Lower leg skin (tissue), 4 donors: ENCODE measurements at regions not wholly inside any gene's neighbourhood (a gene's known extent, or its start where the extent isn't known, plus 50 kb on each side); places are given as distances from the start of the nearest gene placed in this dataset.

Experiments used
- DNase-seq, 2 donors: peaks; one replicate each; pipeline ENCODE4 v3.0.0-alpha.2; 2019; ENCODE audit warnings: low spot score in 2 of 2
- H3K4me3 ChIP-seq: fragments of 200-600 bp; sonication (generic); 2 replicates; pipeline ENCODE4 v1.5.1; 2017; ENCODE audit warnings: mild to moderate bottlenecking, low read depth; ENCODE audit not compliant: poor library complexity, severe bottlenecking
- POLR2A ChIP-seq, 2 donors: fragments of 450-650 bp; IDR thresholded peaks; one replicate each; pipeline ENCODE4 v1.6.1; 2016 to 2017; ENCODE audit warnings: antibody characterized with exemption in 2 of 2, mild to moderate bottlenecking in 1 of 2, moderate library complexity in 1 of 2
- WGBS, 2 donors: methylation state at CpG; one replicate each; pipeline ENCODE4 v1.1.5; 2018; 5-methylcytosine and 5-hydroxymethylcytosine counted together
- intact Hi-C: fragments of 100-400 bp; cut with DNase I; formaldehyde crosslinking; loops from one replicate; pipeline ENCODE4 v1.15.0; 2023; ENCODE audit warnings: low total_unique reads
- TF ChIP-seq, protein P1 (sequence below), 3 donors: fragments of 450-650 bp; IDR thresholded peaks; one replicate each; pipeline ENCODE4 v1.5.1; 2016; ENCODE audit warnings: antibody characterized with exemption in 3 of 3, mild to moderate bottlenecking in 3 of 3, moderate library complexity in 2 of 3

DNA sequence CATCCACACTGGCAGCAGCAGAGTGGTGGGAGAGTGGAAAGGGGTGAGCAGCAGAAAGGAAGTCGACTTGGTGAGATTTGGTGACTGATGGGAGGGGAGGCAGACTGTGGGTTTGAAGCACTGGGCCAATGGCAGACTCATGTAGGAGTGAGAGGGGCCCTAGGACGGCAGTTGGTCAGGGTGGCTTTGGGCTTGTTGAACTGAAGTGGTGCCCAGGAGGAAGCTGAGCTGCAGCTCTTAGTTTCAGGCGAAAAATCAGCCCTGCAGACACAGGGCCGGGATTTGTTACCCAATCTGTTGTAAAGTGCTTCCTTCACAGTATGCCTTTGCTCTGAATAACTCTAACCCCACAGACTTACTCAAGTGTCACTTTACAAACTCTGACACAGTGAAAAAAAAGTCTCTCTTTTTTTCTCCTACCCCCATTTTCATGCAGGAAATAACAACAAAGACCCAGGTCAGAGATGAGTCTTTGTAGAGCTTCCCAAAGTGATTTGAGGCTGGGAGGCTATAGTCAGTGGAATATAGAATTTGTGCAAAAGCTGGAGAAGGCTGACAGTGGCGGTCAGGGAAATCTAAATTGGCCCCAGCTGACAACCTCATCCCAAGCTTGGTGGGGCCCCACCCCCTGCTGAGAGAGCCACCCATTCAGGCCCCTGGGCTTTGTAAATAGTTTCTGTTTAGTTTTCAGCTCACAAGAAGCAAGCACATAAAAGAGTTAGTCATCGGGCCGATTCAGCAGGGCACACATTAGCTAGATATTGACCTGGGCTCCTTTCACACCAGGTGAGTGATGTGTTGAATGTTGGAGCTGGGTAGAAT lies 226.9 kb downstream of the VAPA start:
- TF ChIP-seq POLR2A (IDR thresholded peaks at IDR 0.05): no peak
- TF ChIP-seq, protein P1, sequence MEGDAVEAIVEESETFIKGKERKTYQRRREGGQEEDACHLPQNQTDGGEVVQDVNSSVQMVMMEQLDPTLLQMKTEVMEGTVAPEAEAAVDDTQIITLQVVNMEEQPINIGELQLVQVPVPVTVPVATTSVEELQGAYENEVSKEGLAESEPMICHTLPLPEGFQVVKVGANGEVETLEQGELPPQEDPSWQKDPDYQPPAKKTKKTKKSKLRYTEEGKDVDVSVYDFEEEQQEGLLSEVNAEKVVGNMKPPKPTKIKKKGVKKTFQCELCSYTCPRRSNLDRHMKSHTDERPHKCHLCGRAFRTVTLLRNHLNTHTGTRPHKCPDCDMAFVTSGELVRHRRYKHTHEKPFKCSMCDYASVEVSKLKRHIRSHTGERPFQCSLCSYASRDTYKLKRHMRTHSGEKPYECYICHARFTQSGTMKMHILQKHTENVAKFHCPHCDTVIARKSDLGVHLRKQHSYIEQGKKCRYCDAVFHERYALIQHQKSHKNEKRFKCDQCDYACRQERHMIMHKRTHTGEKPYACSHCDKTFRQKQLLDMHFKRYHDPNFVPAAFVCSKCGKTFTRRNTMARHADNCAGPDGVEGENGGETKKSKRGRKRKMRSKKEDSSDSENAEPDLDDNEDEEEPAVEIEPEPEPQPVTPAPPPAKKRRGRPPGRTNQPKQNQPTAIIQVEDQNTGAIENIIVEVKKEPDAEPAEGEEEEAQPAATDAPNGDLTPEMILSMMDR (IDR thresholded peaks at IDR 0.05): no peak
- 49 to 50% methylated on average over 7 of the region's 7 CpGs for WGBS, 2 donors
- H3K4me3 ChIP-seq: no peak overlapping the region
- intact Hi-C loops: no loop called here
- peak in 1 of 2 donors; percentile 46 for DNase-seq

DNA sequence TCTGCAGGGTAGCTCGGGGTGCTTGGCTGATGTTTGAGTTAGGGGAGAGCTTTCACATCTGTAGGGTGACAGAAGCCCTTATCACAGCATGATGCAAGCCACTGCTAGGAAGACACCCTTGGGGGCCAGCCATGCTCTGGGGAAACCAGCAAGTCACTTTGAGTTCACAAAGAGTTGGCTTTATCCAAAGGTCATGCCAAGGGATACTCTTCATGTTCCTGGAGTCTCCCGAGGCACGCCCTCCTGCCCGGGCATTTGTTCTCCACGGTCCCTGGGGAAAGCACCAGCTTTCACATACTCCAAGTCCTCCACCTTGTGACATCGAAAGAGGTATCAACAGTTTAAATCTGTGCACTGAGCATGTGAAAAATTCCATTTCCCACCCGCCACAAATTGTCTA lies 227.7 kb downstream of the VAPA start:
- WGBS, 2 donors: 86 to 89% methylated on average over 7 of the region's 7 CpGs
- no peak overlapping the region for H3K4me3 ChIP-seq
- TF ChIP-seq, protein P1 (IDR thresholded peaks at IDR 0.05): no peak
- TF ChIP-seq POLR2A (IDR thresholded peaks at IDR 0.05): no peak
- intact Hi-C loops: no loop called here
- peak in 1 of 2 donors; percentile 77 for DNase-seq

DNA sequence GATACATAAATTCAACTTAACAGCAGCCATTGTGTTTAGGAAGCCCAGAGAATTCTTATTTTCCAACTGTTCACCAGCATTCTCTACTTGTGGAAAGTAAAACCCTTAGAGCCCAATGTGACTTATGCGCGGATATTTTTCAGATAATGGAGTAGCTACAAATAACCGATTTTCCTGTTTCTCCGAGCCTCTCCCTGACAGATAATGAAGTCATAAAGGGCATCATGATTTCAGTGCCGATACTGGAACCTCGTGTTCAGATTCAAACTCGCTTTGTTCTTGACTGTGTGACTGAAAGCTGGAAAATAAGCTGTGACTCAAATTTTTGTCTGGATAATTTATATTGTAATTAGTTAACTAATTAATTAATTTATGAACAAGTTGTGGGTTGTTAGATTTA lies 228.2 kb downstream of the VAPA start:
- intact Hi-C loops: no loop called here
- no peak for DNase-seq
- WGBS, 2 donors: 69 to 73% methylated on average over 7 of the region's 7 CpGs
- no peak overlapping the region for H3K4me3 ChIP-seq
- TF ChIP-seq, protein P1 (IDR thresholded peaks at IDR 0.05): no peak
- TF ChIP-seq POLR2A (IDR thresholded peaks at IDR 0.05): no peak

DNA sequence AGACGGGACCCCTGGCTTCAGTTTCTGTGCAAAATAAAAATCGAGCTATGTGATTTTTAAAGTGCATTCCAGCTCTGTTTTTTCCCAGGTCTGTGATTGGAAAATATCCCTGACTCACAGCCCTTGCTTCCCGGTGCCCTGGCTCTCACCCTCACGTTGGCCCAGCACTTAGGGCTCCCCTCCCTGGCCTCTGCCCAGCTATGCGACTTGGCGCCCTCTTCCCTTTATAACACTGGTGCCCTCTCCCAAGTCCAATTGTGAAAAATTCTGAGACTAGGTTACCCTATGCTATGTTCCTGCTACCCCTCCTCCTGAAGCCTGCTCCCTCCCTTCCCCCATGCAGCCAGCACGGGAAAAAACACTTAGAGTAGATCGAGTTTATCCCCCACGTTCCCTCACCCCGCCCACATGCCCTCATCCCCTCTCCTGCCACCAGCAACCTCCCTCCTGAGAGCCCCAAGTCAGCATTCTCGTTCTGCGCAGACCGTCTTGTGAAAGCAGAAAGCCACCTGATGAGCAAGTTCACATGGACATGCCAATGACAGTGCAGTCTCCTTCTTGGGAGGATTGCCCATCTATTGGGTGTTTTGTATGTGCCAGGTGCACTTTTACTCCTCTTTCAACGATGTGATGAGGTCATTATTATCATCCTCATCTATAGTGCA lies 228.8 kb downstream of the VAPA start:
- intact Hi-C loops: no loop called here
- peak in 1 of 2 donors; percentile 78 for DNase-seq
- no peak overlapping the region for H3K4me3 ChIP-seq
- 48 to 51% methylated on average over 13 of the region's 14 CpGs for WGBS, 2 donors
- TF ChIP-seq, protein P1 (IDR thresholded peaks at IDR 0.05): no peak
- no peak for TF ChIP-seq POLR2A (IDR thresholded peaks at IDR 0.05)

DNA sequence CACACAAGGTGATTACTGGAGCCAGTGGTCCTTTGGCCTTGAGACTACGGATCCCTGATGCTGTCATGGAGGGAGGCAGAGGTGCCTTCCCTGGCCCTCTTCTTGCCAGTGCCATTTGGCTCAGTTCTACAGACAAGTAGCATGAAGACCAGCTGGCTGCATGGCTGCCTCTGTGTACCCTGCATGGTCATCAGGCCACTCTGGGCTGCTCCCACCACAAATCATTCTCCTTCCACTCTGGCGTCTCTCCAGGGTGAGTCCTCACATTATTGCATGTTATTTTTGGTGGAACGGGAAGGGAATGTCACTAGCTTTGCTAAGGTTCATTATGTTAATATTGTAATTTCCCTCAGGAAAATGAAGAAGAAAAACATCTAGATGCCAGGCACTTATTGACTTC lies 229.8 kb downstream of the VAPA start:
- H3K4me3 ChIP-seq: no peak overlapping the region
- peak in 1 of 2 donors; percentile 76 for DNase-seq
- TF ChIP-seq POLR2A (IDR thresholded peaks at IDR 0.05): no peak
- TF ChIP-seq, protein P1 (IDR thresholded peaks at IDR 0.05): no peak
- intact Hi-C loops: no loop called here
- WGBS, 2 donors: 53 to 56% methylated on average over 3 of the region's 3 CpGs
